A172 (cell line): ENCODE measurements at regions not wholly inside any gene's neighbourhood (a gene's known extent, or its start where the extent isn't known, plus 50 kb on each side); places are given as distances from the start of the nearest gene placed in this dataset.

ENCODE experiments used
- DNase-seq: peaks from one replicate; pipeline ENCODE4 v3.0.0-alpha.2; 2015; ENCODE audit warnings: low spot score

DNA sequence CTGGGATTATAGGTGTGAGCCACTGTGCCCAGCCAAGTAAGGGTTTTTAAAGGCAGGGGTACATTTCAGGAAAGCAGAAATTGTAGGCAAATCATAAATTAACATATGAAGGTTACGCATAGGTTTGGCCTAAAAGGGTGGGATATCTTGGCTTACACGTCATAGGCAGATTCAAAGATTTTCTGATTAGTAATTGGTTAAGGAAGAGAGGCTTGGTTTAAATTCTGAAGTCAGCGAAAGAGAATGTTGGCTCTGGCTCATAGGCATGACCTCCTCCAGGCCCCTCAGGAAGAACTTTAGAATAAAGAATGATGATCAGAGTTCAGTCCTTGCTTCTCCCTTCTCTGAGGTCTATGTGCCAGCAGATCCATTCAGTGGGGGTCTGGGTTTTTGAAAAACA lies 124.8 kb upstream of the RBBP6 start:
- no peak for DNase-seq

DNA sequence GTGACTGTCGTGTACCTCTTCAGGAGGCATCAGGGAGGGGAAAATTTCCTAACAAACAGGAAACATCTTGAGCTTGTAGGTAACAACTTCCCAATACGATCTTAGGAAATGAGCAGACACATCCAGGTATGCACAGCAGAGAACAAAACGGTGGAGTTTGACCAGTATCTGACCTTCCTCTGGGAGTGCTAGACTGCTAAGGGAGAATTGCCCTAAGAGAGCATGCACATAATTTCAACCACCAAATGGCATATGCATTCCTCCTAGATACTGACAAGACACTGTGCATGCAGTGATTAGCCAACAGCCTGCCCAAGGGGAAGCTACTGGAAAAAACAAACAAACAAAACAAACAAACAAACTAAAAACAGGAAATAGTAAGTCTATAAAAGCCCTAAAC lies 120.6 kb upstream of the RBBP6 start:
- no peak for DNase-seq

DNA sequence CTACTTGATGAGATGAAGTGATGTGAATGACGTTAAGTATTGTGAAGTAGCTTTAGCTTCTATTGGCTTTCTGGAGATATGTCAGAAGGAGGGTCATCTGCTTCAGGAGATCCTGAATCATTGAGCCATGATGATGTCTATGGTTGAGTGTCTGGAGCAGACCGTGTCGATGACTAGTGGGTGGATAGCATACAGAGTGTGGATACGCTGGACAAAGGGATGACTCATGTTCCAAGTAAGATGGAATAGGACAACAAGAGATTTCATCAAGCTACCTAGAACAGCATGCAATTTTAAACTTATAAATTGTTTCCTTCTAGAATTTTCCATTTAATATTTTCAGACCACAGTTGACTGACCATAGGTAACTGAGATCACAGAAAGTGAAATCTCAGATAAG lies 116.1 kb upstream of the RBBP6 start:
- DNase-seq: no peak

DNA sequence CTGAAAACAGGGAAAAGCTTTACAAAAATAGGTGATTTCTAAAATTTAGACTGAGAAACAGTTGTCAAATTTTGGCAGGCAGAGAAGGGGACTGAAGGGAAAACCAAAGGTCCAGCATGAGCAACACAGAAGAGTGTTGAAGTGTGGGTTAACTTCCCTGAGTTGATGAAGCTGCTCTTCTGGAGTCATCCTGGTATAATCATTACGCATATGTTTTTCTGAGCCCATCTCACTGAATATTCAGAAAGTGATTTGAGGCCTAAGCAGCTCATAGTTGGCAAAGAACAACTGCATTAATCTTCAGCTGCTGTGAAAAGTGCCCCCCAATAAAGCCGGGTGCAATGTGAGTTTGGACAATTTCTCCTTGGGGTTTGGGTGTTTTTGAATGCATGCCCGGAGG lies 115.0 kb upstream of the RBBP6 start:
- DNase-seq: no peak

DNA sequence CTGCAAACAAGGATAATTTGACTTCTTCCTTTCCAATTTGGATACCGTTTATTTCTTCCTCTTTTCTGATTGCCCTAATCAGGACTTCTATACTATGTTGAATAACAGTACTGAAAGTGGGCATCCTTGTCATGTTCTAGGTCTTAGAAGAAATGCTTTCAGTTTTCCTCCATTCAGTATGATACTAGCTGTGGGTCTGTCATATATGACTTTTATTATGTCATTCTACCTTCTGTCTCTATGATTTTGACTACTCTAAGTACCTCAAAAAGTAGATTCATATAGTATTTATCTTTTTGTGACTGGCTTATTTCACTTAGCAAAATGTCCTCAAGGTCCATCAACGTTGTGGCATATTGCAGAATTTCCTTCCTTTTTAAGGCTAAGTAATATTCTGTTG lies 111.5 kb upstream of the RBBP6 start:
- DNase-seq: no peak

DNA sequence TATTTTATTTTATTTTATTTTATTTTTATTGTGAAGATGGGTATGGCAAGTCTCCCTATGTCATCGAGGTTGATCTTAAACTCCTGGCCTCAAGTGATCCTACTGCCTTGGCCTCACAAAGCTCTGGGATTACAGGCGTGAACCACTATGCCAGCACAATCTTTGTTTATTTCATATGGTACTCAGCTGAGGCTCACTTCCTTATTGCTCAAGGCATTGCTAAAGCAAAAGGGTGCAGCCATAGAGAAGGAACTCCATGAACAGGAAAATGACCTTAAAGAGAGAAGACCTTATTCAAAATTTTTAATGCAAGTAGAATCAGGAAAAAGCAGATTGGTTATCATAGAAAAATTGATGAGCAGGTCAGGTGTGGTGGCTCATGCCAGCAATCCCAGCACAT lies 110.6 kb upstream of the RBBP6 start:
- no peak for DNase-seq

DNA sequence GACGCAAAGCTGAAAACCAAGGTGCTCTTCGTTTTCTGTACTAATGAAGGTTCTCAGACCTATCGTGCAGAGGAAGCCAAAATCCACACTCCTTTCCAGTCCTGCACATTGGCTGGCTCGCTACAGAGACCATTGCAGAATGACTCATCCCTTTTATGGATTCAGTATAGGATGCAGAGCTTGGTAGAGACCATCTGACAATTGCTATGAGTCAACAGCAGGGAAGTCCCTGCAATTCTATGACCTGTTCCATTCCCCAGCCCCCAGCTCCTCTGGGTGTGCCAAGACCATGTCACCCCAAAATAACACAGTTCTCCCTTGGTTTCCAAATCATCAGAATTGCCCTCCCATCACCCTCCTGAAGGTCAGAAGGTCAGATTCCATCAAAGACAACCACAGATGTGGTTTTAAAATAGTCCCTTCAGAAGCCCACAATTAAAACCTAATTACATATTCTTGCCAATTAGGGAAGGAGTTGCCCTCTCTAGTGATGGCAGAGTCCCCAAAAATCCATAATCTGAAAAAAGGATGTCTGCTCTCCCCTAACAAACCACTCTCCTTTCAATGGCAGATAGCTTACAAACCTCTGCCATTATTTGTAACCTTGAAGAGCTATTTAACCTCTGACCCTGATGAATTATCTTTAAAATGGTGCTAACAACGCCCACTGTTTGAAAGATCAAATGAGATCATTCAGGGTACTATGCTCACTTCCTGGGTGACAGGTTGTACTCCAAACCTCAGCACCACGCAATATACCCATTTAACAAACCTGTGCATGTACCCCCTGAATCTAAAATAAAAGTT lies 108.2 kb upstream of the RBBP6 start:
- DNase-seq: peak; percentile 73

DNA sequence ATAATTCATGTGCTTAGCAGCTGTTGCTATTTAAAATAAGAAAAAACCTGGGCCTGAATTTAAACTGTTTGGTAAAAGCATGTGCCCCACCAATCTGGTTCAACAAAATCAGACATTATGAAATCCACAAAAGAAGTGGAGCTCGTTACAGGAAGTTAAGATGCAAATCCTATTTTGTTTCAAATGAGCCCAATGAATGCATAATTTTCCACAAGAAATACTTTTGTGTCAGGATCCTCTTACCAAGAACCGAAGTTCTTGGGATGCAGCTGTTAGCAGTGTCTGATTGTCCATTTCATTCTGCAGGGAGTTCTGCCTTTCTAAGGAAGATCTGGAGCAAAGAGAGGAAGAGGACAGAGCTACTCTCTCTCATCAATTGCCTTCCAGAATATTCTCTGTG lies 105.7 kb upstream of the RBBP6 start:
- no peak for DNase-seq

DNA sequence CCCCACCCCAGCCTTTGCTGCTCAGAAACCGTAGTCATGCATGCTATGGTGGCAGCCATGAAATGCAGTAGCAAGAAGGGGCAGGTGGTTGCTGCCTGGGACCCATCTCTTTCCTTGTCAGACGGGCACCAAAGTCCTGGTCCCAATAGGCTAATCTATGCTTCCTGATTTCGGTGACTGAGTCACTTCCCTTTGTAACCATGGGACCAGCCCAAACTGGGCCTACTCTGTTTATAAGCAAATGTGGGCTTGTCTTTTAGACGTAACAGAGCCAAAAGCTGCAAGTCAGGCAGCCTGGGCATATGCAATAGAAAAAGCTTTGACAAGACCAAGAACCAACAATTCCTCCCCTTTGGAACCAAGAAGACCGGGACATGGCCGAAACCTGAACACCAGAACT lies 99.1 kb upstream of the RBBP6 start:
- no peak for DNase-seq

DNA sequence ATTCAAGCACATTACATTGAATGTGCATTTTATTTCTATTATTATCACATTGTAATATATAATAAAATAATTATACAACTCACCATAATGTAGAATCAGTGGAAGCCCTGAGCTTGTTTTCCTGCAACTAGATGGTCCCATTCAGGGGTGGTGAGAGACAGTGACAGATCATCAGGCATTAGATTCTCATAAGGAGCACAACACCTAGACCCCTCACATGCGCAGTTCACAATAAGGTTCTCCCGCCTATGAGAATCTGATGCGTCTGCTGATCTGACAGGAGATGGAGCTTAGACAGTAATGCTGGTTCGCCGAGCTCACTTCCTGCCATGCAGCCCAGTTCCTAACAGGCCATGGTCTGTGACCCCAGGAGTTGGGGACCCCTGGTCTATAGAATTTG lies 96.7 kb upstream of the RBBP6 start:
- no peak for DNase-seq

DNA sequence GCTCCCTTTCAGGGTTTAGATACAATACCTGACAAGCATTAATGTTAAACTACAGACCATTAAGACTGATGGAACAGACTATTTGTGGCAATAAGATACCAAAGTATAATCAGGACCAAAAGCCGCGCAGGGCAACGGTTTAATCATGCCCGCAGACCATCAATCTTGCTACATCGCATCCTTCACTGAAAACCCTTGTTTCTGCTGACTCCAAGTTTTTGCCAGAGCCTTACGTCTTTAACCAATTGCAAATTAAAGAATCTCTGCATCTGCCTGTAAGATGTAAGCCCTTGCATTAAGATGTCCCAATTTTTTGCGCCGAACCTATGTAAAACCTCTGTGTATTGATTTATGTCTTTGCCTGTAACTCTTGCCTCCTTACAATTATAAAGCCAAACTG lies 94.2 kb upstream of the RBBP6 start:
- no peak for DNase-seq

DNA sequence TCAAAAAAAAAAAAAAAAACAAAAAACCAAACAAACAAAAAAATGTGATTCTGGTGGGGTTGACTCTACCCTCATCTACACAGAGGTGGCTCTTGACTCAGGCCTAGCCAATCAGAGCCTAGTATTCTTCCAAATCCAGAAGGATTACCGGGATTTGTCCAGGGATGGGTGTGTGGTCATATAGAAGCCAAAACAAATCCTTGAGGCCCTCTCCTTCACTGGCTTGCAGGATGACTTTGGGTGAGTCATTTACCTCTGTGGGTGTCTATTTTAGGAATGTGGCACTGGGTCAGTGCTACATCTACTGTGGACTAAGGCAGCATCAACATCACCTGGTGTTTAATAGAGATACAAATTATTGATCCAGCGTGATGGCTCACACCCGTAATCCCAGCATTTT lies 93.2 kb upstream of the RBBP6 start:
- DNase-seq: no peak

DNA sequence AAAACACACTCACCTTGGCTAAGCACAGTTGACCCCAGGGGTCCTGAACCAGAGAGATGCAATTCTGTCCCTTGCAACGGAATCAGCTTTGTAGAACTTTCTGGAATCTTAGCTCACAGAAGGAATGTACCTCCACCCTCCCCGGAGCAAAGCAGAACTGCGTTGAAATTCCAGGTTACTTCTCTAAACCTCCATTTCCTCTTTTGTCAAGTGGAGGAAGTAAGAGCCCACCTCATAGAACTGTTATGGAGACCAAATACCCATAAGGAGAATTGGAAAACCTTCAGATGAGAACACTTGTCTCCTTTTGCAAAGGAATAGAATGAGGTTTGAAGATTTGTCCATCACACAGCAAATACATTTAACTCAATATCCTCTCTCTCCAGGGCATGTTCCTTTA lies 86.6 kb upstream of the RBBP6 start:
- DNase-seq: no peak

DNA sequence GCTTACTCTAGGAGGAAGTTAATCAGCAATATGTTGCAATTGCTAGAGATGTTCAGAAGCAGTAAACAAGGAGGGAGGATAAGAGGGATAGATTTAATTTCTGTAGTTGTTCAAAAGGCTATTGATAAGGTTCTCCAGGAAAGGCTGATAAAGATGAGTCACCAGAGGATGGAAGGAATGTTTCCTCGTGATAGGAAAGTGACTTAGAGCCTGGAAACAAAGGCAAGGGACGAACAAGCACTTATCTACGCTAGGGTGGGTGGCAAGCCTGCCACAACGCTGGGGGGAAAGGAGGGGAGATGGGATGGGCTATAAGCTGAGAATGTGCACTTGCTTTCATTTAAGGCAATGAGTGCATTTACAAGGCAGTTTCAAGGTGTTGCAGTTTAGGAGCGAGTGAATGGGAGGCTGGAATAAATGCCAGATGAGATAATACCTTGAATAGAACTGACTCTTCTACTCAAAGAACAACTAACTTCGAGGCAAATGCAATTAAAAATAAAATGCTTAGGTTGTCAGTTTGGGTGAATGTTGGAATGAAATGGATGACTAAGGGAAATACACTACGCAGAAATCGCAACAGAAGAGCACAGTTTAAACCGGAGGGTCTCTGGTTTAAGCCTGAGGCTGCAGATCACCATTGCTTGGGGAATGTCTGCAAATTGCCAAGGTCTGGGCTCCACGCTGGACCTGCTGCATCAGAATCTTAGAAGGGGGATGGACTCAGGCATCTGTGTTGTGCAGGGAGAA lies 76.0 kb upstream of the RBBP6 start:
- DNase-seq: no peak

DNA sequence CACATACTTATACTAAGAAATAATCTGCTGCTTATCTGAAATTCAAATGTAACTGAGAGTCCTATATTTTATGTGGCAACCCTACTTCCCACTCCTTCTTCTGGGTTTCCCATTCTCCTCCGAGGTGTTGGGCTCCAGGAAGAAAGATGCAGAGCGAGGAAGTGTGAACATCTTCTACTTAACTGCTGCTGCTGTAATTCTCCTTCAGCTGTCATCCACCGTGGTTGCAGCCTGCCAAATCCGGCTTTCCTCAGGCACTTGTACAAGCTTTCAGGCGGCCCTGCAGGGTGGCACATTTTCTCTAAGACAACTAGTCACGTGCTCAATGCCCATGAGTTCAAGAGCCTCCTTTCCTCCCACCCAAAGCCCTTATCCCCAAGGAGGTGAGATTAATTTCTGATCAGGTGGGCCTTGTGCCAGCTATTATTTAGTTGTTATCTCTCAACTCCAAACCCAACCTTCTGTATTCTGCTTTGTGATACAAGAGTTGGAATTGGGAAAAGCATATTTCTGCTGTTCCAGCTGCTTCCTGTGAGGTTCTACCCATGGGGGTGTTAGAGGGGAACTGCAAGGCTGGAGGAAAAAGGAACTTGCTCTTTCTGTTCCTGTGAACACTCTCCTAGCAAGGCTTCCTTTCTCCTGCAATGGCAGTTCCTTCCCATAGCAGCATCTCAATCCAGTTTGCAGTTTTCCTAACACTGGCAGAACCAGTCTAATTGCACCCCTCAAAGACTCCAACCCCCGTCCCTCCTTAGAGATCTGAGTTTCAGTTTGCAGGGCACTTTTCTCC lies 67.6 kb upstream of the RBBP6 start:
- no peak for DNase-seq

DNA sequence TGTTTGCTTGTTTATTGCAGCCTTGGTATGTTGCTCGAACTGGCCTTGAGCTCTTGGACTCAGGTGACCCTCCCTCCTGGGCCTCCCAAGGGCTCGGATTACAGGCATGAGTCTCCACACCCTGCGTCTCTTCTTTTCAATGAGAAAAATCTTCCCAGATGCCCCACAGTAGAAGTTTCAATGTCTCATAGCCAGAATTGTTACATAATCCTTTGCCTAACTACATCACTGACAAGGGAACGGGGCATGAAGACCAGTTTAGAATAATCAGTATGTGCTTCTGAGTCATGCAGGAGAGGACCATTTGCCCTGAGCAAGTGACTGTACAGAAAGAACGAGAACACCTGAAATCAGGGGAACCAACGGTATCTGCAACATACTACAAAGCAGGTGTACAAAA lies 61.9 kb upstream of the RBBP6 start:
- DNase-seq: no peak

DNA sequence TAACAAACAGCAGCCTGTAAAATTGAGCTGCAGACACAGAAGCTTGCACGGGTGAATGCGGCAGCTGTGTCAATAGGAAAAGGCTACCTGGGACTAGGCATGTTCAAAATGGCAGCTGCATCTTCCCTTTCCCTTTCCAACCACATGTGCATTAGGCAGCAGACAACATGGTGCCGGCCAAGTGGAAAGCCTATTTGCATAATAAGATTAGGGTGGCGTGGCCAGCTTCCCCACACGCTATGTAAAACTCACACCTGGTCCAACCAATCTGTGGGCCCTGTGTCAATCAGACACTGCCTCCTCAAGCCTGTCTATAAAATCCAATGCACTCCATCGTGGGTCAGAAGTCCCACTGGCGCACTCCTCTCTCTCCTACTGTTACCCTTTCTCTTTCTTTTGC lies 61.0 kb upstream of the RBBP6 start:
- no peak for DNase-seq

DNA sequence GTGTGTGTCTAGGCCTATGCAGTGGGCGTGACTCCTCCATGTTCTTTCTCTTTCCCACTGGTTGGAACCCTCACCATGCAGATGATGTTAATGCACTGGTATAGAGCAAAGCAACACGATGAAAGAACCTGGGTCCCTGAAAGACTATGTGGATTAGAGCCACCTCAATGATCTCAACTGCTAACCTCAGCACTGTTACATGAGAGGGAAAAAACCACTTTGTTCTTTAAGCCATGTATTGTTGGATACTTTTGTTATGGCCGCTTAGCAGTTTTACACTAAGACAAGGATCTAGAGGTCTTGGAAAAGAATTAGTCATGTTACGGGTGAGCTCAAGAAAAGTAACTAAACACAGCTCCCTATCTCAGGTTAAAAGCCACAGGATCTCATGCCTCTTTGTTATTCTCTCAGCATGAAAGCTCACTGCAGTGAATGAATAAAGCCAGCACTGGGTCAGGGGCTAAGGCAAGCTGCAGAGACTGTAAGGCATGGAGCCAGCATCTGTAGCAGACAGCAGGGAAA lies 56.6 kb upstream of the RBBP6 start:
- no peak for DNase-seq

DNA sequence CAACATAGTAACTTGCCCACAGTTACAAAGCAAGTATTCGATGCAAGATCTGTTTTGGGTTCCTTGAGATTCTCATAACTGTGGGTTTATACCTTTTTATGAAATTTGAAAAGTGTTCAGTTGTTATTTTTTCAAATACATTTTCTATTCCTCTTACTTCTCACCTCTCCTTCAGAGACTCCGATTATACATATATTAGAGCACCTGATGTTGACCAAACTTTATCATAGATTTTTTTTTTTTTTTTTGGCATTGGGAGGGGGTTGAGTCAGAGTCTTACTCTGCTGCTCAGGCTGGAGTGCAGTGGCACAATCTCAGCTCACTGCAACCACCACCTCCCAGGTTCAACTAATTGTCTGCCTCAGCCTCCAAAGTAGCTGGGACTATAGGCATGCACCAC lies 51.3 kb upstream of the RBBP6 start:
- no peak for DNase-seq
